Gastroesophageal sphincter (tissue), 3 donors: ENCODE measurements at regions not wholly inside any gene's neighbourhood (a gene's known extent, or its start where the extent isn't known, plus 50 kb on each side); places are given as distances from the start of the nearest gene placed in this dataset.

Experiments
- POLR2A ChIP-seq, 2 donors: fragments of 450-650 bp; IDR thresholded peaks; one replicate each; pipeline ENCODE4 v1.6.1; 2017; ENCODE audit warnings: antibody characterized with exemption in 2 of 2, mild to moderate bottlenecking in 2 of 2, moderate library complexity in 1 of 2
- TF ChIP-seq, protein P1 (sequence below), 4 experiments: fragments of 200-600 bp in 2 of 4; fragments of 450-650 bp in 2 of 4; sonication (generic) in 1 of 4; IDR thresholded peaks; one replicate each; pipeline ENCODE4 v1.5.1; 2017 to 2019; ENCODE audit warnings: antibody characterized with exemption in 4 of 4, mild to moderate bottlenecking in 2 of 4, moderate library complexity in 2 of 4

DNA sequence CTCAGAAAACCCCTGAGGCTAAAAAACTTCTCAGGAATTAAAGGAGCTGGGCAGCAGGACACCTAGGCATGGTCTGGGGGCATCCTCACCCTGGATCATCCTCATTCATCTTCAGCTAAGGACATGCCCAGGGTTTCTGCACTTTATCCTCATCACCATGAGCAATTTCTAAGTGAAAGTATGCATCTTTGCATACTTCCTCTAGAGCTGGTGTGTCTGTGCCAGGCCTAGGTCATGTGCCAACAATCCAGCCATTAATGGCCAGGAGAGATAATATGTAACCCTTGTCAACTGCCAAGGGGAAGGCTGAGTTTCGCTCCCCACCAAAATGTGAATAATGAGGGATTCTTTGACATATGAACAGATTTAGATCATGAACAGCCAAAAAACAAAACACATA, 160.5 kb downstream of the KITLG start:
- TF ChIP-seq, protein P1, sequence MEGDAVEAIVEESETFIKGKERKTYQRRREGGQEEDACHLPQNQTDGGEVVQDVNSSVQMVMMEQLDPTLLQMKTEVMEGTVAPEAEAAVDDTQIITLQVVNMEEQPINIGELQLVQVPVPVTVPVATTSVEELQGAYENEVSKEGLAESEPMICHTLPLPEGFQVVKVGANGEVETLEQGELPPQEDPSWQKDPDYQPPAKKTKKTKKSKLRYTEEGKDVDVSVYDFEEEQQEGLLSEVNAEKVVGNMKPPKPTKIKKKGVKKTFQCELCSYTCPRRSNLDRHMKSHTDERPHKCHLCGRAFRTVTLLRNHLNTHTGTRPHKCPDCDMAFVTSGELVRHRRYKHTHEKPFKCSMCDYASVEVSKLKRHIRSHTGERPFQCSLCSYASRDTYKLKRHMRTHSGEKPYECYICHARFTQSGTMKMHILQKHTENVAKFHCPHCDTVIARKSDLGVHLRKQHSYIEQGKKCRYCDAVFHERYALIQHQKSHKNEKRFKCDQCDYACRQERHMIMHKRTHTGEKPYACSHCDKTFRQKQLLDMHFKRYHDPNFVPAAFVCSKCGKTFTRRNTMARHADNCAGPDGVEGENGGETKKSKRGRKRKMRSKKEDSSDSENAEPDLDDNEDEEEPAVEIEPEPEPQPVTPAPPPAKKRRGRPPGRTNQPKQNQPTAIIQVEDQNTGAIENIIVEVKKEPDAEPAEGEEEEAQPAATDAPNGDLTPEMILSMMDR (IDR thresholded peaks at IDR 0.05): no peak
- no peak for TF ChIP-seq POLR2A (IDR thresholded peaks at IDR 0.05)
